Omental fat pad (tissue), 3 donors: ENCODE measurements at regions not wholly inside any gene's neighbourhood (a gene's known extent, or its start where the extent isn't known, plus 50 kb on each side); places are given as distances from the start of the nearest gene placed in this dataset.
"Not testable (repeated sequence)": the region's sequence is repeated elsewhere in the genome, so short reads cannot be mapped to it uniquely, and the experiment has no call there.

Source experiments
- ATAC-seq: fragments of 150-250 bp; one replicate; pipeline ENCODE4 v1.9.1; 2016; ENCODE audit warnings: mild to moderate bottlenecking, moderate library complexity; ENCODE audit not compliant: low FRiP score
- DNase-seq: peaks from one replicate; pipeline ENCODE4 v3.0.0-alpha.2; 2019; ENCODE audit warnings: low spot score
- TF ChIP-seq, protein P1 (sequence below), 3 donors: fragments of 450-650 bp; IDR thresholded peaks; one replicate each; pipeline ENCODE4 v1.5.1; 2016 to 2017; ENCODE audit warnings: antibody characterized with exemption in 3 of 3, mild to moderate bottlenecking in 3 of 3, moderate library complexity in 2 of 3

DNA sequence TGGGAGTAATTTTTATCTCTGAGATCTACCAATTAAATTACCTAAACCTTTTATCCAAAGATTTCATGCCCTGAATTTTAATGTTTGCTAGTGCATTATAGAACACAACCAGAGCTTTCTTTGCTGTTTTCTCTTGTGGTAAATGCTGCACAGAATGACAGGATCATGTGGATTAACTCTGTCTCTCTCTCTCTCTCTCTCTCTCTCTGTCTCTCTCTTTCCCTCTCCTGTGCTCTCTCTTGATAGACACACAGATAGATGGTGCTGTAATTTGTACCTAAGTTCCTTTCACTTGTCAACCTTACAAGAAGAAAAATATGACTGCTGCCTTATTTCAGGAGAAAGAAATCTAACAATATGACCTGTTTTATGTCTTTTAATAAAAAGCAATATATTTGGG is 211.2 kb upstream of the WDFY3 start:
- ATAC-seq = no peak
- TF ChIP-seq, protein P1, sequence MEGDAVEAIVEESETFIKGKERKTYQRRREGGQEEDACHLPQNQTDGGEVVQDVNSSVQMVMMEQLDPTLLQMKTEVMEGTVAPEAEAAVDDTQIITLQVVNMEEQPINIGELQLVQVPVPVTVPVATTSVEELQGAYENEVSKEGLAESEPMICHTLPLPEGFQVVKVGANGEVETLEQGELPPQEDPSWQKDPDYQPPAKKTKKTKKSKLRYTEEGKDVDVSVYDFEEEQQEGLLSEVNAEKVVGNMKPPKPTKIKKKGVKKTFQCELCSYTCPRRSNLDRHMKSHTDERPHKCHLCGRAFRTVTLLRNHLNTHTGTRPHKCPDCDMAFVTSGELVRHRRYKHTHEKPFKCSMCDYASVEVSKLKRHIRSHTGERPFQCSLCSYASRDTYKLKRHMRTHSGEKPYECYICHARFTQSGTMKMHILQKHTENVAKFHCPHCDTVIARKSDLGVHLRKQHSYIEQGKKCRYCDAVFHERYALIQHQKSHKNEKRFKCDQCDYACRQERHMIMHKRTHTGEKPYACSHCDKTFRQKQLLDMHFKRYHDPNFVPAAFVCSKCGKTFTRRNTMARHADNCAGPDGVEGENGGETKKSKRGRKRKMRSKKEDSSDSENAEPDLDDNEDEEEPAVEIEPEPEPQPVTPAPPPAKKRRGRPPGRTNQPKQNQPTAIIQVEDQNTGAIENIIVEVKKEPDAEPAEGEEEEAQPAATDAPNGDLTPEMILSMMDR (IDR thresholded peaks at IDR 0.05) = no peak
- DNase-seq = no peak

DNA sequence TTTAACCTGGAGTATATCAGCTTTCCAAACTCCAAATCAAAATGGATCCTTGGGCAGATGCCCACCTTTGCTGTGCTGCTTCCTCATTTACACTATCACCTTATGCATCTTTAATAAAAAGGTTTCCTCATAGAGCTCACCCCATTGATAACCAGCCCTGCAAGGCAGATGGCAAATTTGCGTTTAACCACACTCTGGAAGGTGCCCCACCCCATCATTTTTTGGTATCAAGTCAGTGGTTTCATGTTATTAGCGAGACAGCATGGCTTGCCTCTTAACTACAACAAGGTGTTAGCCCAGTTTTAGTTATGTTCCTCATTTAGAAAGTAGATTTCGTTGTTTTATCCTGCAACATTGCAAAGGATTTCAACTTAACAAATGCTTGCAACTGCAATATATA is 214.0 kb upstream of the WDFY3 start:
- no peak for ATAC-seq
- no peak for DNase-seq
- TF ChIP-seq, protein P1 (IDR thresholded peaks at IDR 0.05) = no peak

DNA sequence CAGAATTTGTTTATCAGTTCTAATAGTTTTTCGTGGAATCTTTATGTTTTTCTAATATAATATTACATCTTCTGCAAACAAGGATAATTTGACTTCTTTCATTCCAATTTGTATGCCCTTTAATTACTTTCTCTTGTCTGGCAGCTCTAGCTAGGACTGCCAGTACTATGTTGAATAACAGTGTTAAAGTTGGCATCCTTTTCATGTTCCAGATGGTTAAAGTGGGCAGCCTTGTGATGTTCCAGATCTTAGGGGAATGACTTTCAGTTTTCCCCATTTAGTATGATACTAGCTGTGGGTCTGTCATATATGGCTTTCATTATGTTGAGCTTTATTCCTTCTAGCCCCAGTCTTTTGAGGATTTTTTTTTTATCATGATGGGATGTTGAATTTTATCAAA is 220.6 kb upstream of the WDFY3 start:
- TF ChIP-seq, protein P1 (IDR thresholded peaks at IDR 0.05) = no peak
- ATAC-seq = no peak

DNA sequence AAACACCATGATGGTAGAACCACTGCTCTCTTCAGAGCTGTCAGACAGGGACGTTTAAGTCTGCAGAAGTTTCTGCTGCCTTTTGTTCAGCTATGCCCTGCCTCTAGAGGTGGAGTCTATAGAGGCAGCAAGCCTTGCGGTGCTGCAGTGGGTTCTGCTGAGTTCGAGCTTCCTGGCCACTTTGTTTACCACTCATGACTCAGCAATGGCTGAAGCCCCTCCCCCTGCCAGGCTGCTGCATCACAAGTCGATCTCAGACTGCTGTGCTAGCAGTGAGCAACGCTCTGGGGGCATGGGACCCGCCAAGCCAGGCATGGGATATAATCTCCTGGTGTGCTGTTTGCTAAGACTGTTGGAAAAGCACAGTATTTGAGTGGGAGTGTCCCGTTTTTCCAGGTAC is 229.5 kb upstream of the WDFY3 start:
- ATAC-seq, DNase-seq: not testable (repeated sequence)

More for the DNA sequence above, 220.6 kb upstream of the WDFY3 start:
- no peak for DNase-seq

- ATAC-seq (no peak), DNase-seq (no peak)
- TF ChIP-seq, protein P1 (IDR thresholded peaks at IDR 0.05) = no peak
These were observed 233.6 kb upstream of the WDFY3 start for GRCh38 chr4:85200106-85200505.

GRCh38 chr4:85209161-85209560 is 242.7 kb upstream of the WDFY3 start:
- DNase-seq (no peak), ATAC-seq (no peak)
- TF ChIP-seq, protein P1 (IDR thresholded peaks at IDR 0.05) = no peak

DNA sequence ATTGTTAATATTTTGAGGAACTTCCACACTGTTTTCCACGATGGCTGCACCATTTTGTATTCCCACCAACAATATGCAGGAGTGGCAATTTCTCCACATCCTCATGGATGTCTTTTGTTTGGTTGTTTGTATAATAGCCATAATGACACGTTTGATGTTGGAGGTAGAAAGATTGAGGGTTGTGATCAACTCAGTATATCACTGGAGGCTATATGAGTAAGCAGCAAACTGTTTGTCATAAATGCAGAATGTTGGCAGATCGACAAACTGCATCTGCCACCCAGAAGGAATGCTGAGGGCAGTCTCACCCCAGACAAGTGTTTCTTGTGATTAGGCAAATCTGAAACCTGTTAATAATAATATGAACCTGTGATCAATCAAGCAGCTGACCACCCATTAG is 243.9 kb upstream of the WDFY3 start:
- ATAC-seq (no peak), DNase-seq (no peak)

GRCh38 chr4:85216571-85216970 is 250.1 kb upstream of the WDFY3 start:
- not testable (repeated sequence) for ATAC-seq, DNase-seq

More for the DNA sequence above, 243.9 kb upstream of the WDFY3 start:
- TF ChIP-seq, protein P1 (IDR thresholded peaks at IDR 0.05) = no peak
